ENCODE measurements at regions not wholly inside any gene's neighbourhood (a gene's known extent, or its start where the extent isn't known, plus 50 kb on each side); places are given as distances from the start of the nearest gene placed in this dataset.

DNA sequence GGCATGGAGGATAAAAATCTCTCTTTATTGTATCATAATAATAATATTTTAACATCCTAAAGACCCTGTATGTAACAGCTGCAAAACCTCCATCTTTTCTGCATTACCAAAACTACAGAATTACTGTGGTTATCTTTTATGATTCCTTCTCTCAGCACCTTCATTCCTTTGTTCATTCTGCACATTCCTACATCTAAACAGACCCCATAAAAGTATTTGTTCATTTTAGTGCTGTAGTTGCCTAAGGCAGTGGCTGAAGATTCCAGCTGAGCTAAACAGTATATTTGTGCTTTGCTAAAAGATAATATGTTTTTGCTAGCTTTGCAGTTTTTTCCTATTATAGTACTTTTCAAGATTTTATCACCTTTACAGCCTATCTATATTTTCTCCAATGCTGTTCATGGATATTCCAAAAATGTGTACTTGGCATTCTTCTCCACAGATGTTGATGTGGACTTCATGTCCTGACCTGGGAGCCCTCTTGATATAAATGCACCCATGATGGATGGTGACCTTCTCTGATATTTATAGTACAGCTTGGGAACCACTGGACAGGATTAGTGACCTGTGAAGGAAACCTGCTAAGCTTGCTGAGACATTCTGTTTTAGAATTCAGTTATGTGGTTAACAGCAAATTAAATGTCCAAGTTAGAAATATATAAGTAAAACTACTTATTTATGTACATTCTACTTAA is 2832.9 kb upstream of the PCDH20 start:
- TF ChIP-seq, protein P1, sequence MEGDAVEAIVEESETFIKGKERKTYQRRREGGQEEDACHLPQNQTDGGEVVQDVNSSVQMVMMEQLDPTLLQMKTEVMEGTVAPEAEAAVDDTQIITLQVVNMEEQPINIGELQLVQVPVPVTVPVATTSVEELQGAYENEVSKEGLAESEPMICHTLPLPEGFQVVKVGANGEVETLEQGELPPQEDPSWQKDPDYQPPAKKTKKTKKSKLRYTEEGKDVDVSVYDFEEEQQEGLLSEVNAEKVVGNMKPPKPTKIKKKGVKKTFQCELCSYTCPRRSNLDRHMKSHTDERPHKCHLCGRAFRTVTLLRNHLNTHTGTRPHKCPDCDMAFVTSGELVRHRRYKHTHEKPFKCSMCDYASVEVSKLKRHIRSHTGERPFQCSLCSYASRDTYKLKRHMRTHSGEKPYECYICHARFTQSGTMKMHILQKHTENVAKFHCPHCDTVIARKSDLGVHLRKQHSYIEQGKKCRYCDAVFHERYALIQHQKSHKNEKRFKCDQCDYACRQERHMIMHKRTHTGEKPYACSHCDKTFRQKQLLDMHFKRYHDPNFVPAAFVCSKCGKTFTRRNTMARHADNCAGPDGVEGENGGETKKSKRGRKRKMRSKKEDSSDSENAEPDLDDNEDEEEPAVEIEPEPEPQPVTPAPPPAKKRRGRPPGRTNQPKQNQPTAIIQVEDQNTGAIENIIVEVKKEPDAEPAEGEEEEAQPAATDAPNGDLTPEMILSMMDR (IDR thresholded peaks at IDR 0.05) = no peak

DNA sequence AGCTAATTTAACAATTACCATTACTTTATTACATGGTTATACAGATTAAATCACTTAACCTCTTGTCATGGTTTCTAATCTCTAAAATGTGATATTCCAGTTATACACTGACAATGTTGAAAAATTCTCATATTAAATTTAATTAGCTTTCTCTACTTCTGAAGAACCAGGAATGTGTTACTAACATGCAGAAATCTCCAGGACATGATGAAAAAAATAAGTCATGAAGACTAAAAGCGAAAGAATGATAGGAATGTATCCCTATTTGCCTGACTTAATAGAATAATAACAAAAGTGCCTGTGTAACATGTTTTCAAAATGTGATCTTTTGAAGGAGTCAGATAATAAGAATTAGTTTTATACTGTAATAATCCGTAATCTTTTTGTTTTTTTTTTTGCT is 2823.7 kb upstream of the PCDH20 start:
- Histone ChIP-seq H3K9ac (ENCODE audit: low read depth in 2 of 2, low read length in 2 of 2) (no peak overlapping the region), H3K9me3 (no peaks in the 10 kb centered on the region), H3K4me1 (no peaks in the 10 kb centered on the region), H3K4me3 (no peak overlapping the region), H3K36me3 (no peaks in the 10 kb centered on the region), H3K27me3 (no peaks in the 10 kb centered on the region), H3K27ac (no peak overlapping the region)
- no peak for DNase-seq
- intact Hi-C loops (cut with DNase I) = no loop called here
- TF ChIP-seq, protein P1 (IDR thresholded peaks at IDR 0.05) = no peak

More for the DNA sequence above, 2832.9 kb upstream of the PCDH20 start:
- Histone ChIP-seq H3K9ac (ENCODE audit: low read depth in 2 of 2, low read length in 2 of 2) (no peak overlapping the region), H3K4me3 (no peak overlapping the region), H3K4me1 (no peaks in the 10 kb centered on the region), H3K27ac (no peak overlapping the region), H3K36me3 (no peaks in the 10 kb centered on the region), H3K9me3 (no peaks in the 10 kb centered on the region), H3K27me3 (no peaks in the 10 kb centered on the region)
- no peak for DNase-seq
- intact Hi-C loops (cut with DNase I) = no loop called here

DNA sequence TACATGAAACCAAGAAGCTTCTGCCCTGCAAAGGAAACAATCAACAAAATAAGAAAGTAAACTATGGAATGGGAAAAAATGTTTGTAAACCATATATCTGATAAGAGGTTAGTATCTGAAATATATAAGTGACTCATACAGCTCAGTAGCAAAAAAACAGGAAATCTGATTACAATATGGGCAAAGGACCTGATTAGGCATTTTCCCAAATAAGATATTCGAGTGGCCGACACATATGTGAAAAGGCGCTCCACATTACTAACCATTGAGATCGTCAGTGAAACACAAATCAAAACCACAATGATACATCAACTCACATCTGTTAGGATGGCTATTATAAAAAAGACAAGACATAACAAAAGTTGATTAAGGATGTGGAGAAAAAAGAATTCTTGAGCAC is 2818.6 kb upstream of the PCDH20 start:
- no peak overlapping the region for H3K9ac ChIP-seq (ENCODE audit: low read depth in 2 of 2, low read length in 2 of 2)
- H3K9me3 ChIP-seq = peaks cover 4% of the 10 kb centered on the region
- TF ChIP-seq, protein P1 (IDR thresholded peaks at IDR 0.05) = no peak
- H3K27me3 ChIP-seq = no peaks in the 10 kb centered on the region
- H3K4me1 ChIP-seq = no peaks in the 10 kb centered on the region
- H3K27ac ChIP-seq = no peak overlapping the region
- no peaks in the 10 kb centered on the region for H3K36me3 ChIP-seq
- intact Hi-C loops (cut with DNase I) = no loop called here
- DNase-seq = no peak
- H3K4me3 ChIP-seq = no peak overlapping the region

DNA sequence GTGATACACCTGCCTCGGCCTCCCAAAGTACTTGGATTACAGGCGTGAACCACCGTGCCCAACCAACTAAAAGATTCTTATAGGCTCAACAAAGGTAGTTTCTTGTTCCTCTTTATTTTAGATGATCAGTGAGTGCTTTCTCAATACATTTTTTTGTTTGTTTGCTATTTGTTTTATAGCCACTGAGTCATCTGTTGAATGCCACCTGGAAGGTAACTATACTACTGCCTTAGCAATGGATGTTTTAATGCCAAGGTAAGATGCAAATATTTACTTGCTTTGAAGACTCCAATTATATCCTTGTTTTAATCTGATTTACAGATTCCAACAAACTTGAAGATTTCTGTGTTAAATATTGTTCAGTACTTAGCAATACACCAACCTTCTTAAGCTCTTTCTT is 2807.4 kb upstream of the PCDH20 start:
- intact Hi-C loops (cut with DNase I) = no loop called here
- DNase-seq = no peak

DNA sequence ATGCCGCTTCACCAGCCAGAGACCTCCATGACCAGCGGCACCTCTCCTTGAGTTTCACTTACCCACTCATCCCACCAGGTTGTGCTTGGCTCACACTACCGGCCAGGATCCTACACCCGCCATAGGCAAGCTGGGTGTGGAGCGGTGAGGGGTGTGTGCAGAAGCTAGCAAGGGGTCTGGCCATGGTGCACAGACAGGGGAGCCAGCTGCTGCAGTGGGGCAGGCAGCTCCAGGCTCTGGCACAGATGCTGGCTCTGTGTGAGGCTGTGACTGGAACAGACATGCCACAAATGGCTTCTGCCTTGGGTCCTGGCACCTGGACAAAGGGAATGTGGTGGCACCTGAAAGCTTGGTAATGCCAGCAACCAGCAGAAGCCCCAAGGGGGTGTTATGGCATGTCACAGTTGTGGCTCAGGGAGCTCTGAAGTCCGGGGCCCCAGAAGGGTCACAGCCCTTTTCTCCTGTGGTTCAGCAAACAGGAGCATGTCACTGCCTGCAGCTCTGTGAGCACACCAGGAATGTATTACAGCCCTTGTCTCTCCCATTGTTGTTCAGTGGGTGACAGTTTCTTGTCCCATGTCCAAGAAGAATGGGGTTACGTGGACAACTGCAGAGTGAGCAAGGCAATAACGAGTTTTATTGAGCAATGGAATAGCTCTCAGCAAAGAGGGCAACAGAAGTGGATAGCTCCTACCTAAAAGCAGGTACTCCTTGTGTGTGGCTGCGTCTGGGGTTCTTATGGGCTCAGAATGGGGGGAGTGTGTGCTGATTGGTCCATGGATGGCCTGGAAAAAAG is 2791.0 kb upstream of the PCDH20 start:
- no peak overlapping the region for H3K9ac ChIP-seq (ENCODE audit: low read depth in 2 of 2, low read length in 2 of 2)

More for the DNA sequence above, 2807.4 kb upstream of the PCDH20 start:
- Histone ChIP-seq H3K4me3 (no peak overlapping the region), H3K9me3 (no peaks in the 10 kb centered on the region), H3K4me1 (no peaks in the 10 kb centered on the region), H3K9ac (ENCODE audit: low read depth in 2 of 2, low read length in 2 of 2) (no peak overlapping the region), H3K27ac (no peak overlapping the region), H3K27me3 (no peaks in the 10 kb centered on the region), H3K36me3 (no peaks in the 10 kb centered on the region)
- TF ChIP-seq, protein P1 (IDR thresholded peaks at IDR 0.05) = no peak

More for the DNA sequence above, 2791.0 kb upstream of the PCDH20 start:
- Histone ChIP-seq H3K4me1 (no peaks in the 10 kb centered on the region), H3K4me3 (no peak overlapping the region), H3K9me3 (no peaks in the 10 kb centered on the region), H3K27ac (no peak overlapping the region), H3K27me3 (no peaks in the 10 kb centered on the region), H3K36me3 (no peaks in the 10 kb centered on the region)
- TF ChIP-seq, protein P1 (IDR thresholded peaks at IDR 0.05) = no peak
- no peak for DNase-seq
- intact Hi-C loops (cut with DNase I) = no loop called here

Data from colonic mucosa (tissue), 4 donors.